ENCODE measurements at regions not wholly inside any gene's neighbourhood (a gene's known extent, or its start where the extent isn't known, plus 50 kb on each side); places are given as distances from the start of the nearest gene placed in this dataset.

DNA sequence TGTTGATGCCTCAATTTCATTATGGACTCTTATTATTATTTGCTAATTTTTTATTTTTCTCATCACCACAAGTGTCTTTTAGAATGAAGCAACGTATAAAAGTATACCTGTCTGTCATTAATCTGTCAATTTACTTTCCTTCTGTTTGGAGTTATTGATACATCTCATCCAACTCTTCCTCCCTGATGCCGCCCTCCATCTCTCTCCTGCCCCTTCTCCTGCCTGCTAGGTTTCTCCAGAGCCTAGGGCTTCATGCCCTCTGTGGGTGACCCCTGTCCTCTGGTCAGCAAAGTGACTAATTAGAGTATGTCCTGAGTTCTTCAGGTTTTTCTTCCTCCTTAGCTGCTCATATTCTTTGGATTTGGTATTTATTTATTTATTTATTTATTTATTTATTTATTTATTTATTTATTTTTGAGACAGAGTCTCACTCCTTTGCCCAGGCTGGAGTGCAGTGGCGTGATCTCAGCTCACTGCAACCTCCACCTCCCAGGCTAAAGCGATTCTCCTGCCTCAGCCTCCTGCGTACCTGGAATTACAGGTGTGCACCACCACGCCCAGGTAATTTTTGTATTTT, 162.5 kb upstream of the MYCN start:
- DNase-seq (ENCODE audit: insufficient read length, low spot score) (no peak), FAIRE-seq (no peak)
- no peak for TF ChIP-seq SPI1 (IDR thresholded peaks at IDR 0.05; ENCODE audit: low read depth, low read length)
- no peak for TF ChIP-seq TAF1 (IDR thresholded peaks at IDR 0.05; ENCODE audit: low read depth, low read length)
- TF ChIP-seq POLR2A (IDR thresholded peaks at IDR 0.05; ENCODE audit: low read depth, low read length), result no peak
- no peak for TF ChIP-seq POLR2AphosphoS5 (IDR thresholded peaks at IDR 0.05; ENCODE audit: low read depth, low read length)
- TF ChIP-seq PAX5 (IDR thresholded peaks at IDR 0.05; ENCODE audit: insufficient read depth, low read length, severe bottlenecking), result no peak
- TF ChIP-seq POU2F2 (IDR thresholded peaks at IDR 0.05; ENCODE audit: low read depth, low read length), result no peak

DNA sequence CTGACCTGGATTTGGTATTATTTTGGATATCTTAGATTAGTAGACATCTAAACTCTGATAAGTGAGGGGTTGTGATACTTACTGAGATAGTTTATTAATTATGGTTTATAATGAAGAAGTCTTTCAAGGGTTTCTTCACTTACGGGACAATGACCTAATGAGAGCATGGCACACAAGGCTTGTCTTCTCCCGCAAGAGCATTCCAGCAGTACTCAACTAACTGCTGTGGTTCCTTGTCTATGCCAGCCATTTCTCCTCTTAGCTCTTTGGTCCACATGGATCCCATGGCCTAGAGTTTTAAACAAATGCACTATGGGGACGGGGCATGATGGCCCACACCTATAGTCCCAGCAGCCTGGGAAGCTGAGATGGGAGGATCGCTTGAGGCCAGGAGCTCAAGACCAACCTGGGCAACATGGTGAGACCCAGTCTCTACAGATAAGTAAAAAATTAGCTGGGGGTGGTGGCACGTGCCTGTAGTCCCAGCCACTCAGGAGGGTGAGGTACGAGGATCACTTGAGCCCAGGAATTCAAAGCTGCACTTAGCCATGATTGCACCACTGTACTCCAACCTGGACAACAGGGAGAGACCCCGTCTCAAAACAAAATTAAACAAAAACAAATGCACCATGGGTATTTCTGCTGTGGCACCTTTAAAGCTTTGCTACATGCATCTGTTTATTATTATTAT, 161.7 kb upstream of the MYCN start:
- TF ChIP-seq PAX5 (IDR thresholded peaks at IDR 0.05; ENCODE audit: insufficient read depth, low read length, severe bottlenecking), result no peak
- no peak for TF ChIP-seq TAF1 (IDR thresholded peaks at IDR 0.05; ENCODE audit: low read depth, low read length)
- TF ChIP-seq SPI1 (IDR thresholded peaks at IDR 0.05; ENCODE audit: low read depth, low read length), result no peak
- no peak for TF ChIP-seq POLR2AphosphoS5 (IDR thresholded peaks at IDR 0.05; ENCODE audit: low read depth, low read length)
- TF ChIP-seq POLR2A (IDR thresholded peaks at IDR 0.05; ENCODE audit: low read depth, low read length), result no peak
- no peak for TF ChIP-seq POU2F2 (IDR thresholded peaks at IDR 0.05; ENCODE audit: low read depth, low read length)
- FAIRE-seq (no peak), DNase-seq (ENCODE audit: insufficient read length, low spot score) (no peak)

DNA sequence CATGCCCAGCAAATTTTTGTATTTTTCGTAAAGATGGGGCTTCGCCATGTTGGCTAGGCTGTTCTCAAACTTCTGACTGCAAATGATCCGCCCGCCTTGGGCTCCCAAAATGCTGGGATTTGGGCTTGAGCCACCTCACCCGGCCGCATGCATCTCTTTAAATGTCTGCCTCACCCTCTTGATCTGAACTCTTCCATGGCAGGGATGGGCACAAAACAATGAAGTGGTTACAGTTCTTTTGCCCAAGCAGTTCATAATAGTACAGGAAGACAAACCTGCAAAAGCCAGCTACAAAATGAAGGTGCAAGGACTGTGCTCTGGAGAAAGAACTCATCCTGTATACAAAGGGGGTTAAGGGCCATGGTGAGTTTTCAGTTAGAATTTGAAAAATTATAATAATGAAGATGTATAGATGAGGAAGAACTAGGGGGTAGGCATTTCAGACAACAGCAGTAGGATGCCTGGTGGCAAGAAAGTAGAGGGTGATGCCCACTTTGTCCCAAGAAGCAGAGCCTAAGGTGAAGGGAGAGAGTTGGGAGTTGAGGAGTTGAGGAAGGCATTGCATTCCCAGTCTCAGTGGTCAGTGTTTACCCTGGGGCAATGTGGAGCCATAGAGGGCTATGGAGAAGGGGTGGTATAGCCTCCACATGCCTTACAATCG, 160.8 kb upstream of the MYCN start:
- FAIRE-seq (no peak), DNase-seq (ENCODE audit: insufficient read length, low spot score) (no peak)
- TF ChIP-seq POU2F2 (IDR thresholded peaks at IDR 0.05; ENCODE audit: low read depth, low read length) (no peak), POLR2AphosphoS5 (IDR thresholded peaks at IDR 0.05; ENCODE audit: low read depth, low read length) (no peak), POLR2A (IDR thresholded peaks at IDR 0.05; ENCODE audit: low read depth, low read length) (no peak), TAF1 (IDR thresholded peaks at IDR 0.05; ENCODE audit: low read depth, low read length) (no peak), PAX5 (IDR thresholded peaks at IDR 0.05; ENCODE audit: insufficient read depth, low read length, severe bottlenecking) (no peak), SPI1 (IDR thresholded peaks at IDR 0.05; ENCODE audit: low read depth, low read length) (no peak)

DNA sequence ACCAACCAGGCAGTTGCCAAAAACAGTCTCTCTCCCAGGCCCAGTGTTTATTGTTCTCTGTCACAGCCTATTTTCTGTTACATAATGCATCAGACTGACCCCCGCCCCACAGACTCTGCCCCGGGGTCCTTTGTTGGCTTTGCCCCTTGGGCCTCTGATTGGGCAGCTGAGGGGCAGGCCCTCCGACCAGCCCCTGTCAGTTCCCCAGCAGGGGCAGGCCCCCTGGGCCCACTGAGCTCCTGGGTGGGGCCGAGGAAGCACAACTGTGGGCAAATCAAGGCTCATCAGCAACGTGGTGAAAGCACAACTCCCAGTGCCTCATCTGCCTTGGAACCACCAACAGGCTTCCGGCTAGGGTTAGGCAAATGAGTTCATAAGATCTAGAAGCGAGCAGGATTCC, 160.1 kb upstream of the MYCN start:
- TF ChIP-seq POLR2AphosphoS5 (IDR thresholded peaks at IDR 0.05; ENCODE audit: low read depth, low read length) (no peak), PAX5 (IDR thresholded peaks at IDR 0.05; ENCODE audit: insufficient read depth, low read length, severe bottlenecking) (no peak), SPI1 (IDR thresholded peaks at IDR 0.05; ENCODE audit: low read depth, low read length) (no peak), TAF1 (IDR thresholded peaks at IDR 0.05; ENCODE audit: low read depth, low read length) (no peak), POU2F2 (IDR thresholded peaks at IDR 0.05; ENCODE audit: low read depth, low read length) (no peak), POLR2A (IDR thresholded peaks at IDR 0.05; ENCODE audit: low read depth, low read length) (no peak)
- DNase-seq (ENCODE audit: insufficient read length, low spot score), result no peak
- FAIRE-seq, result no peak

DNA sequence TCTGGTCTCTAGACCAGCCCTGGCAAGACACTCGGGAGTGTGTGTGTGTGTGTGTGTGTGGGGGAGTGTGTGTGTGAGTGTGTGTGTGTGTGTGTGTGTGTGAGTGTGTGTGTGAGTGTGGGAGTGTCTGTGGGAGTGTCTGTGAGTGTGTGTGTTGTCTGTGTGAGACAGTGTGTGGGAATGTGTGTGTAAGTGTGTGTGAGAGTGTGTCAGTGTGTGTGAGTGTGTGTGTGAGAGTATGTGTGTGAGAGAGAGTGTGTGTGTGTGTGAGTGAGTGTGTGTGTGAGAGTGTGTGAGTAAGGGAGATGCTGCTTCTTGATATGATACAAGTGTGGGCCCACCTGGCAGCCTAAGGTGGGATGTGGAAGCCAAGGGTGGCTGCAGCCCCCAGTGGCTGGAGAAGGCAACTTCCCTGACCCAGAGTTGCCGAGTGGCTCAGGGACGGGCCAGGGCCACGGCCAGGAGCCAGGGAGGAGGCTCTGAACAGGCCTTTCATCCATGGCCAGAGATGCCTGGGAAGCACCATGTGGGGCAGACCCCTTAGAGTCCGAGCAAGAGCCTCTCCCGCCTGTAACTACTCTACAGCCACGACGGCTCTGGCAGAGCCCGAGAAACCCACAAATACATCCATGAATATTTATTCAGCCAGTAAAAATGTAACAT, 159.3 kb upstream of the MYCN start:
- no peak for FAIRE-seq
- no peak for TF ChIP-seq POLR2A (IDR thresholded peaks at IDR 0.05; ENCODE audit: low read depth, low read length)
- no peak for TF ChIP-seq SPI1 (IDR thresholded peaks at IDR 0.05; ENCODE audit: low read depth, low read length)
- no peak for TF ChIP-seq TAF1 (IDR thresholded peaks at IDR 0.05; ENCODE audit: low read depth, low read length)
- DNase-seq (ENCODE audit: insufficient read length, low spot score), result no peak

DNA sequence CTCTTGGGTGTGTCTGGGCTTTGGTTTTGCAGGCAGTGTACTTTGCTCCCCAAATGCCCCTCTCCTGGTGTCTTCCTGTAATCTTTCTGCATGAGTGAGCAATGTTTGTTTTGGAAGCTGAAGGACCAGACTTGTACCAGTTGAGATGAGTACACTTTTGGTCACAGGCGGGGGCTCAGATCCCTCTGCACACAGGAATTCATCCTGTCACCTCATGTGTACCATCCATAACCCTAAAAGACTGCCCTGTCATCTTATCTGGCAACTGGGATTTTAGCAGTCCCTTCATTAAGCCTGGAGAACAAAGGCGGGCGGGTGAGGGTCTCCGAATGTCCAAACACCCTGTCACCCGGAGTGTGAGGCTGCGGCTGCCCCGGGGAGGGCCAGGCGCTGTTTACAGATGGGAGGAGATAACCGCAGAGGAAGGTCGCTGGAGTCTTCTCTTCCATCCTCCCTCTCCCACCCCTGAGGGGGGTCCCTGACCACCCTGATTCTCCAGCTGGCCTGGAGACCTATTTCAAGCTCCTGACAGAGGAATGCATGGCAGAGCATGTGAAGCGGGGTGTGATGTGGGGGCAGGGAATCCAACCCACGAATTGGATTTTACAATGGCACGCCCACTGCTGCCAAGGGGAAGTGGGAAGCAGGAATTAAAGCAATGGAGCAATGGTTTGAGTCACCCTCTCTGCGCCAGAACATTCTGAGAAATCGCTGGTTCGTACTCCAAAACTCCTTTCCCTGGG, 158.2 kb upstream of the MYCN start:
- no peak for DNase-seq (ENCODE audit: insufficient read length, low spot score)
- FAIRE-seq, result no peak
- no peak for TF ChIP-seq SPI1 (IDR thresholded peaks at IDR 0.05; ENCODE audit: low read depth, low read length)
- TF ChIP-seq PAX5 (IDR thresholded peaks at IDR 0.05; ENCODE audit: insufficient read depth, low read length, severe bottlenecking), result no peak
- TF ChIP-seq POLR2A (IDR thresholded peaks at IDR 0.05; ENCODE audit: low read depth, low read length), result no peak
- TF ChIP-seq TAF1 (IDR thresholded peaks at IDR 0.05; ENCODE audit: low read depth, low read length), result no peak
- no peak for TF ChIP-seq POLR2AphosphoS5 (IDR thresholded peaks at IDR 0.05; ENCODE audit: low read depth, low read length)
- TF ChIP-seq POU2F2 (IDR thresholded peaks at IDR 0.05; ENCODE audit: low read depth, low read length), result no peak

DNA sequence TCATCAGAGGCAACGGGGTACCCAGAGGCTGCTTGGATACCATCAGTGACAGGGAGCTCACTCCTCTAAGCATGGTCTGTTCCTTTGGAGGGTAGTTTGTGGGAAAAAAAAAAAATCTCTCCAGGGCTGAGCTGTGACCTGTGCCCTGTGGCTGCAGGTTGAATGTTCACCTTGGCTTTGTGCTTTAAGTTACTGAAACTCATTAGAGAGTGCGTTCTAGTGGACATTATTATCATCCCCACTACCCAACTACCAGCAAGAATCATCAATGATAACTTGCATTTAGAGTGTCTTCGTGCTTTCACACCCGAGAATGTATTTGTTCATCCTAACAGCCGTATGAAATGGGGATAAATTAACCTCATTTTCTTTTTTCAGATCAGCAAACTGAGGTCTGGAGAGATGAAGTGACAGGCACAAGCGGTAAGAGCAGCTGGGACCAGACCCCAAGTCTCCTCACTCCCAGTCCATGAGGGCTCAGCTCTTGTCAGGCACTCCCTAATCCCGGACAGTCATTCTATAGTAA, 157.5 kb upstream of the MYCN start:
- no peak for TF ChIP-seq TAF1 (IDR thresholded peaks at IDR 0.05; ENCODE audit: low read depth, low read length)
- DNase-seq (ENCODE audit: insufficient read length, low spot score) (no peak), FAIRE-seq (no peak)

DNA sequence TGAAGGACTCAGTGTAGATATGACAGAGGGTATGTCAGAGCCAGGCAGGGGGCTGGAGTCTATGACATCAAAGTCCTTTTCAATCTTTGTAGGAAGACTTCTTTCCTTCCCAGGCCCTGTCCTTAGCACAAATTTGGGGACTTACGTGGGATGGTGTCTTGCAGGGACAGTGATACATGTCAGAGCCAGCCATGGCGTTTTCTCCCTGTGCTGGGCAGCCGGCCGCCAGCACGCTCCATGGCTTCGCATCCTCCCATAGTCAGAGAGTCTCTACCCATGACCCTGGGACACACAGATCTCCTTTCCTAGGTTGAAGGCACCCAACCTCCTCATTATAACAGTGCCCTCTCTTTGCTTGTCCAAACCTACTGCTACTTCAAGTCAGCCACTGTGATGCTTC, 156.9 kb upstream of the MYCN start:
- TF ChIP-seq POLR2A (IDR thresholded peaks at IDR 0.05; ENCODE audit: low read depth, low read length) (no peak), TAF1 (IDR thresholded peaks at IDR 0.05; ENCODE audit: low read depth, low read length) (no peak), POLR2AphosphoS5 (IDR thresholded peaks at IDR 0.05; ENCODE audit: low read depth, low read length) (no peak), POU2F2 (IDR thresholded peaks at IDR 0.05; ENCODE audit: low read depth, low read length) (no peak), SPI1 (IDR thresholded peaks at IDR 0.05; ENCODE audit: low read depth, low read length) (no peak), PAX5 (IDR thresholded peaks at IDR 0.05; ENCODE audit: insufficient read depth, low read length, severe bottlenecking) (no peak)
- FAIRE-seq (no peak), DNase-seq (ENCODE audit: insufficient read length, low spot score) (no peak)
